Lung (tissue), 11 donors: ENCODE measurements at regions not wholly inside any gene's neighbourhood (a gene's known extent, or its start where the extent isn't known, plus 50 kb on each side); places are given as distances from the start of the nearest gene placed in this dataset.
"Not testable (repeated sequence)": the region's sequence is repeated elsewhere in the genome, so short reads cannot be mapped to it uniquely, and the experiment has no call there.

Source experiments
- ATAC-seq: fragments of 200-7000 bp; cut with Tn5 transposase; one replicate; pipeline ENCODE4 v1.9.1; 2020; ENCODE audit warnings: moderate number of reproducible peaks; ENCODE audit not compliant: insufficient read depth, low FRiP score
- DNase-seq, 3 donors: peaks; one replicate each; pipeline ENCODE4 v3.0.0-alpha.2; 2013 to 2017
- H3K27ac ChIP-seq, 2 donors: one replicate each; pipeline ENCODE4 v1.5.1; 2013; ENCODE audit warnings: mild to moderate bottlenecking in 2 of 2, moderate library complexity in 2 of 2, control low read depth in 1 of 2, inconsistent platforms in 1 of 2, low read depth in 1 of 2, low read length in 1 of 2
- H3K27me3 ChIP-seq, 3 donors: one replicate each; pipeline ENCODE4 v1.5.1; 2013; ENCODE audit warnings: low read length in 2 of 3; ENCODE audit not compliant: control insufficient read depth in 3 of 3, insufficient read depth in 3 of 3
- H3K36me3 ChIP-seq, 4 donors: one replicate each; pipeline ENCODE4 v1.5.1; 2013; ENCODE audit warnings: low read length in 4 of 4, mild to moderate bottlenecking in 1 of 4, moderate library complexity in 1 of 4; ENCODE audit not compliant: control insufficient read depth in 4 of 4, insufficient read depth in 4 of 4
- H3K4me1 ChIP-seq, 5 donors: one replicate each; pipeline ENCODE4 v1.5.1; 2013; ENCODE audit warnings: low read length in 5 of 5, mild to moderate bottlenecking in 2 of 5, moderate library complexity in 1 of 5; ENCODE audit not compliant: control insufficient read depth in 5 of 5, insufficient read depth in 5 of 5
- H3K4me3 ChIP-seq: one replicate; pipeline ENCODE4 v1.5.1; 2013; ENCODE audit warnings: mild to moderate bottlenecking, control low read depth, moderate library complexity
- H3K9ac ChIP-seq, 2 donors: one replicate each; pipeline ENCODE4 v1.5.1; 2013; ENCODE audit warnings: low read length in 2 of 2, control low read depth in 1 of 2; ENCODE audit not compliant: insufficient read depth in 1 of 2
- H3K9me3 ChIP-seq, 4 donors: one replicate each; pipeline ENCODE4 v1.5.1; 2013; ENCODE audit warnings: low read length in 3 of 4, mild to moderate bottlenecking in 1 of 4, moderate library complexity in 1 of 4; ENCODE audit not compliant: control insufficient read depth in 4 of 4, insufficient read depth in 3 of 4
- CTCF ChIP-seq: IDR thresholded peaks from 2 replicates; pipeline ENCODE4 v1.5.1; 2012; ENCODE audit warnings: mild to moderate bottlenecking; ENCODE audit errors: control extremely low read depth, extremely low read depth
- WGBS, 2 donors: extraction: QIAGEN DNeasy Blood & Tissue Kit; methylation state at CpG; one replicate each; pipeline ENCODE4 v1.1.7; 2013; 5-methylcytosine and 5-hydroxymethylcytosine counted together
- donor health status: control.
- donor health status: control.
- donor health status: Bipolar disorder and iron deficiency.
- donor health status: healthy.
- donor health status: DM: yes; HTN: yes; CAD: no.

- DNase-seq (no peak), ATAC-seq (no peak)
- Histone ChIP-seq H3K4me1 (no peaks in the 10 kb centered on the region), H3K36me3 (no peaks in the 10 kb centered on the region), H3K4me3 (no peak overlapping the region), H3K27me3 (no peaks in the 10 kb centered on the region), H3K27ac (no peak overlapping the region), H3K9ac (no peak overlapping the region), H3K9me3 (peaks cover 0 to 8% (median 0%) of the 10 kb centered on the region in 4 donors)
- 60 to 69% methylated on average over 1 of the region's 1 CpG for WGBS, 2 donors
- TF ChIP-seq CTCF: no peak
These were observed 239.3 kb downstream of the KCNK2 start for GRCh38 chr1:215321802-215322201.

- not testable (repeated sequence) for H3K9me3 ChIP-seq, H3K4me1 ChIP-seq, H3K4me3 ChIP-seq, H3K36me3 ChIP-seq, H3K27me3 ChIP-seq, H3K9ac ChIP-seq, ATAC-seq, DNase-seq, H3K27ac ChIP-seq
- WGBS, 2 donors: 82 to 94% methylated on average over 3 of the region's 3 CpGs
These were observed 241.5 kb downstream of the KCNK2 start for GRCh38 chr1:215323992-215324391.

- Histone ChIP-seq H3K9me3 (no peaks in the 10 kb centered on the region), H3K27ac (no peak overlapping the region), H3K36me3 (no peaks in the 10 kb centered on the region), H3K4me1 (no peaks in the 10 kb centered on the region), H3K27me3 (no peaks in the 10 kb centered on the region), H3K9ac (no peak overlapping the region), H3K4me3 (no peak overlapping the region)
- TF ChIP-seq CTCF: no peak
- ATAC-seq: no peak
- DNase-seq: no peak
These were observed 236.7 kb upstream of the KCTD3 start for GRCh38 chr1:215330426-215330825.

- ATAC-seq (no peak), DNase-seq (peak; percentile 12 to 37 (median 30))
- TF ChIP-seq CTCF: no peak
- H3K9me3 ChIP-seq: no peaks in the 10 kb centered on the region
- H3K4me3 ChIP-seq: no peak overlapping the region
- H3K27me3 ChIP-seq: peaks cover 0 to 2% (median 0%) of the 10 kb centered on the region in 3 donors
- no peak overlapping the region for H3K9ac ChIP-seq
- H3K4me1 ChIP-seq: peaks cover 0 to 16% (median 0%) of the 10 kb centered on the region in 5 donors
- no peak overlapping the region for H3K27ac ChIP-seq
- H3K36me3 ChIP-seq: no peaks in the 10 kb centered on the region
These were observed 222.6 kb upstream of the KCTD3 start for GRCh38 chr1:215344539-215344938.
